Left renal cortex interstitium (tissue), 4 donors: ENCODE measurements at regions not wholly inside any gene's neighbourhood (a gene's known extent, or its start where the extent isn't known, plus 50 kb on each side); places are given as distances from the start of the nearest gene placed in this dataset.

Source experiments
- DNase-seq, 4 donors: peaks; one replicate each; pipeline ENCODE4 v3.0.0-alpha.2; 2013; ENCODE audit warnings: low read depth in 4 of 4, low spot score in 2 of 4, missing footprints in 1 of 4

- DNase-seq = no peak
Observed at GRCh38 chr5:24864244-24864643, 219.5 kb upstream of the CDH10 start.

DNA sequence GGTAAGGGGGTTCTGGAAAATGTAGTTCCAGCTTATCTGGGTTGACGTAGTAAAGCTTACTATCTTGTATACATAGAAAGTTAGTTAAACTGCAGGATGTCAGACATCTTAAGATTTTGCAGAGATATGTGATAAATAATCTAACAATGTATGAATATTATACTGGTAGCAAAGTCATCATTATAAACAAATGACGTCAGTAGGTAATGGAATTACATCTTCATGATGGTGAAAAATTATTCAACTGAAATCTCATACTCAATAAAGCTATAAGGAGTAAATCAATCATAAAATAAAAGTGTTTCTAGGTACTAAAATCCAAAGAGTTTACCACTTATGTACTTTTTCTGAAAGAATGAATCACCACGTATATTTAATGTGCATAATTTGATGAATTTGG lies 217.3 kb upstream of the CDH10 start:
- no peak for DNase-seq

- DNase-seq = no peak
Observed at GRCh38 chr5:24855485-24855884, 210.7 kb upstream of the CDH10 start.

DNA sequence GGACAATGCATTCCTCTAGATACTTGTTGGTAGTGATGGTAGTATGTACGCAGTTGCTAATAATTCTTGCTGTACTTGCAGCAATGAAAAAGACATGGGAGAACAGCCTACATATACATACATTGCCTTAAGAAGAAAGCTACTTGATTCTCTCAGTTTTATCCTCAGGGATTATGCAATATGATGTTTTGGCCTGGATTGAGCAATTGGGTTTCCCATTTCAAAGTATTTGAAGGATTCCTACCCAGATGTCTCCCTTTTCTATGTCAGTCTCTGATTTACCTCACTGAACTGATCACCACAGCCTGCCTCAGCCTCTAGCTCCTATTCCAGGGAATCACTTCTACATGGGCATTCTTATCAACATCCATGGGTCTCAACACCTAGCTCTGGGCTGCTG lies 210.1 kb upstream of the CDH10 start:
- no peak for DNase-seq

GRCh38 chr5:24854350-24854749 lies 209.6 kb upstream of the CDH10 start:
- no peak for DNase-seq

DNA sequence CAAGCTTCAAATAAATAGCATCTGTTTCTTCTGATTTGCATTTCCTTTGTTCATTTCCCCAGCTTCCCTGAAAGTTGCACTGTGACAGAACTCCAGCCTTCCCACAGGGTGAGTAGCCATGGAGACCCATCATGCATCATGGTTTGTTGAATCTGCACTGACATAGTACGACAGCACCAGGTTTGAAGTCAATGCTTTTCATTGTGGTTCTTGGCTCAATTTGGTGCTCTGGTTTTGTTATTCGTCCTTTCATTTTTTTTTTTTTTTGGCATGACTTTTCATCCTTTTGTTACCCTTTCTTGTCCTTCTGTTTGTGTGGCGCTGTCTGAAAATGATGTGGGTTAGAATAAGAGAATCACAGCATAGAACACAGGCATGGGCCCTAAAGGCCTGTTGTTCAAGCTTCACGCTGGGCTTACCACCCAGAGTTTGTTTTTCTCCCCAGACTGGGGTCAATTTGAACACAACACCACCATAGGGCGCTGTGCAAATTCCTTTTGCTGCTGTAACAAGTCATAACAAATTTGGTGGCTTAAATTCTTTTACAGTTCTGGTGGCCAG lies 206.2 kb upstream of the CDH10 start:
- DNase-seq = no peak

DNA sequence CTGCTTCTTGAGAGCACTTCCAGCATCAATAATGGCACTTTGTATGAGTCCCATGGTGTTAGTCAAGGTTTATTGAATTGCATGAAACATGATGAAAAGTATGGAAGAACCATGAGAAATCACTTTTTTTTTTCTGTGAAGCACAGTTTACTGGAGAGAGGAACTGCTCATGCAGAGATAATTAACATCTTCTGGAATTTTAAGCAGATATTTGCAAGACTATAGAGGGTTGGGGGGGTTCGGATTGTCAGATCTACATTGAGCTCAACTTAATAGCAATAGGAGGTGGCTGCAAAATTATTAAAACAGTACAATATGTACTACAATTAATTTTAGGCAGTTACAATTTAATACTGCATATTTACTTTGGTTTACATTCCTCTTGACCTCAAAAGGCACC lies 204.4 kb upstream of the CDH10 start:
- no peak for DNase-seq

- DNase-seq = no peak
Observed at GRCh38 chr5:24831989-24832388, 187.2 kb upstream of the CDH10 start.

GRCh38 chr5:24823625-24824024 lies 178.8 kb upstream of the CDH10 start:
- DNase-seq = no peak

DNA sequence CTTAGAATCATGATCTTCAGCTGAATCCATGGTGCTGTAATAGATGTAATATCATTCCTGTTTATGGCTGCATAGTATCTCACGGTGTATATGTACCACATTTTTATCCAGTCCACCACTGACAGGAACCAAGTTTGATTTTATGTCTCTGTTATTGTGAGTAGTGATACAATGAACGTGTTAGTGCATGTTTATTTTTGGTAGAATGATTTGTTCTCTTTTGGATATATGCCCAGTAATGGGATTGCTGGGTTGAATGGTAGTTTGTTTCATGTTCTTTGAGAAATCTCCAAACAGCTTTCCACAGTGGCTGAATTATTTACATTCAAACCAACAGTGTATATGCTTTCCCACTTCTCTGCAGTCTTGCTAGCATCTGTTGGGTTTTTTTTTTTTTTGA lies 175.1 kb upstream of the CDH10 start:
- no peak for DNase-seq

- DNase-seq = no peak
Observed at GRCh38 chr5:24817966-24818365, 173.2 kb upstream of the CDH10 start.

- no peak for DNase-seq
Observed at GRCh38 chr5:24816206-24816605, 171.4 kb upstream of the CDH10 start.

- no peak for DNase-seq
Observed at GRCh38 chr5:24805230-24805629, 160.5 kb upstream of the CDH10 start.

- DNase-seq = no peak
Observed at GRCh38 chr5:24804221-24804681, 159.5 kb upstream of the CDH10 start.

- no peak for DNase-seq
Observed at GRCh38 chr5:24791326-24791725, 146.5 kb upstream of the CDH10 start.

DNA sequence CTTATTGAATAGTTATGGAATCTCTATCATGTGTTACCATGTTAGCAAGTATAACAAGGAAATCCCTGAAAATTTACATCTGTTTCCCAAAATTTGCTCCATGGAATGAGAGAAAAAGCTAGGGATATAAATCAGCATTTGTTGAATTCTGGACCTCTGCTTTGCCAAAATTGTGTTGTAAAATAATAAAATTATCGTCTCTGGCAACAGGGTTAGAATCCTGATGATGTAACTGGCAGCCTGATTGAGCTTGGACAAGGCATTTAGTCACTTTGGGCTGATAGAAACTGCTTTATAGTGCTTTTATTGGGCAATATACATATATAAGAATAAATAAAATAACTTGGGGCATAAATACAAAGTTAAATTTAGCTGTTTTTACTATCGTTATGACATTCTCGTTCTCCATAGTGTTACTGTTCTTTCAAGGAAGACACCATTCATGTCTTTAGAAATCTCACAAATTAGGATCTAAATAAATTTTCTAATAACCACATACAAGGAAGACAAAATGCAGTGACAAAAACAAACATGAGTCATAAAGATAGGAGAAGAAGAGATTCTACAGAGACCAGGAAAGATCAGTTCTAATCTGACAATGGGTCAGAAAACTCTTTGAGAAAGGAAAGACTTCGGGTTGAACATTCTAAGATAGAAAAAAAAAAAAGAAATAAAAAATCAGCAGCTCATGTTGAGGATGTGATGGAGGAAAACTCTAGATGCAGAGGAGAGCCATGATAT lies 145.0 kb upstream of the CDH10 start:
- no peak for DNase-seq

DNA sequence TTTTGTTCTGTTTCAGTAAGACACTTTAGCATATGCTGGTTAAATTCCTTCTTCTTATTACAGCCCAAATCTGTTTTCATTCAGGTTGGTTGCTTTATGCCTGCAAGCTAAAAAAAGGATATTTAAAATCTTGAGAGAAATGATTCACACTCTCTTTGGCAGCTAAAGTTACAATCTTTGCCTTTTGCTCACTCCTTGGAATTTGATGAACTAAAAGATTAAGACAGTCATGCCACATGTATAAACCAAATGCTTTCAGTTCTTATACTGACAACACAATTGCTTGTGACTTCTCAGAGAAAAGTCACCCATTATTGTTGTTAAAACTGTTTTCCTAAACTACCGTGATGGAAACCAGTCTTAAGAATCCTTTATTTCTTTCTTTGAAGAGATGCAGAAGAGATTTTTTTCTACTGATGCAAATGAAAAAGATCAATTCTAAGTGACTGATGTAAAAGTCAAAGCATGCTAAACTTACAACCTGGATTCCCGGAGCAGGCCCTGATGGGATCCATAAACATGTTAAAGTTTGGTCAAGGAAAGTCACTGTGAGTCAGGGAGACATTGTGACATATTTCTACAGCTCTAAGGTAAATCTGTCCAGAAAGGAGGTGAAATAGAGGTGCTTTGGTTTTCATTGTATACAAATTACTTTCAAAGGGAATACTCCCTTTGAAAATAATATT lies 144.2 kb upstream of the CDH10 start:
- no peak for DNase-seq

GRCh38 chr5:24786108-24786507 lies 141.3 kb upstream of the CDH10 start:
- DNase-seq = no peak

DNA sequence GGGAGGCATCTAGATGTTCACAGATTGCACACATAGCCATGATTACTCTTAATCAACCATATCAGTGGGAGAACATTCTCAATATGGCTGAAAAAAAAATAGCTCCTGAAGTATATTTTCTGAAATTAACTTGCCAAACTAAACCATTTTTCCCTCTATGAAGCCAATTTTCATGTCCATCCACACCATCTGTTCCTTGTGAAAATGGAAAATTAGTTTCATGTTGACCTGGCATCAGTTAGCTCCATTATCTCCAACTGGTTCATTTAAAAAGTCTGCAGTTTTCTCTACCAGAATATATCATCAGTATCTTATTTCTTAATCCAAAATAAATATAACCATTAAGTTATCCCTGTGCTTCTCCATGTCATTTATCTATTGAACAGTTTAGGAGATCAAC lies 138.8 kb upstream of the CDH10 start:
- no peak for DNase-seq

DNA sequence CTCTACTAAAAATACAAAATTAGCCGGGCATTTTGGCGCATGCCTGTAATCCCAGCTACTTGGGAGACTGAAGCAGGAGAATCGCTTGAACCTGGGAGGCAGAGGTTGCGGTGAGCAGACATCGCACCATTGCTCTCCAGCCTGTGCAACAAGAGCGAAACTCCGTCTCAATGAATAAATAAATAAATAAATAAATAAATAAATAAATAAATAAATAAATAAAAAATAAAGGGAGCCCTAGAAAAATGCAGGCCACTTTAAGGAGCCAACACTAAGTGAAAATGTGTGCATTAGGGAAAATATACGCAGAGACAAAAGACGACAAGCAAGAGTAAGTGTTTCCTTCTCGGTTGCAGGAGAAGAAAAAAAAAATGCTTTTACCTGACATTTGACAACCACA lies 132.6 kb upstream of the CDH10 start:
- no peak for DNase-seq

- no peak for DNase-seq
Observed at GRCh38 chr5:24773261-24773660, 128.5 kb upstream of the CDH10 start.

DNA sequence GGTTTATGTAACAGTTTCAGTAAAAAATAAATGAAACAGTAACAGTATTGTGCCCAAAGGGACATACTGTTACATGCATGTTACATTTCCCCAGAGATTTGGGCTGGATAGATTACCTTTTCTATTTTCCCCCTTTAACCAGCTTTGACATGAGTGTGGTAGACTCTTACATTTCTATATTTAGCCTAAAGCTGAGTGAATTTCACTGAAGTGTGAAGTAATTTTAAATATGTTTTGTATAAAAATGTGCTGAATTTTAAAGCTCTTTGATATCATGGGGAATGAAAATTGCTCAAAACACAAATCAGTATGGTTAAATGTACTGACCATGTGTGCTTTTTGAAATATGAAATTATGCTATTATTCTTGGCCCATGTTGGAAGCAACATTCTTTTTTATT lies 122.3 kb upstream of the CDH10 start:
- DNase-seq = no peak
